ENCODE measurements at regions not wholly inside any gene's neighbourhood (a gene's known extent, or its start where the extent isn't known, plus 50 kb on each side); places are given as distances from the start of the nearest gene placed in this dataset.

- no peak for TF ChIP-seq CTCF (IDR thresholded peaks at IDR 0.05; ENCODE audit: low read length)
- TF ChIP-seq EZH2 (IDR thresholded peaks at IDR 0.05; ENCODE audit: borderline replicate concordance, low read length) = no peak
Observed at GRCh38 chr1:178628637-178629251, 96.3 kb upstream of the RALGPS2 start.
